CD1c-positive myeloid dendritic cell (primary cell): ENCODE measurements at regions not wholly inside any gene's neighbourhood (a gene's known extent, or its start where the extent isn't known, plus 50 kb on each side); places are given as distances from the start of the nearest gene placed in this dataset.
"Not testable (repeated sequence)": the region's sequence is repeated elsewhere in the genome, so short reads cannot be mapped to it uniquely, and the experiment has no call there.

ENCODE experiments used
- DNase-seq: peaks from one replicate; pipeline ENCODE4 v3.0.0-alpha.2; 2016; ENCODE audit errors: extremely low spot score

DNA sequence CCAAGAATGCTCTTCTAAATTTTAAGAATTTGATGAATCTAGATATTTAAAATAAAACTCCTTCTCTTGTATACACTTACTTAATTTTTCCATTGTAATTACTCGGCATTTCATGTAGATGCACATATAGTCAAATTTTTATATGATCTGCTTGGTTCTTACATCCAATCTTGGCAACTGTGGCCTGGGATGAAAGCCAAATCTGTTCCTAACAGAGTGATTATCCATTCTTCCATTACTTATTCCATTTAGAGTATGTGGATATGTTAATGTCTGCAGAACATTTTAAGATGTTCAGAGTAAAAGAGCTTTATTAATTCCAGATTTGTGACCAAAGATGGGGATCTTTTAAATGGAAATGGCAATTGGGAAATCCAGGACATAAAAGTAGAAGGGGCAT lies 144.1 kb upstream of the PDE7B start:
- no peak for DNase-seq

DNA sequence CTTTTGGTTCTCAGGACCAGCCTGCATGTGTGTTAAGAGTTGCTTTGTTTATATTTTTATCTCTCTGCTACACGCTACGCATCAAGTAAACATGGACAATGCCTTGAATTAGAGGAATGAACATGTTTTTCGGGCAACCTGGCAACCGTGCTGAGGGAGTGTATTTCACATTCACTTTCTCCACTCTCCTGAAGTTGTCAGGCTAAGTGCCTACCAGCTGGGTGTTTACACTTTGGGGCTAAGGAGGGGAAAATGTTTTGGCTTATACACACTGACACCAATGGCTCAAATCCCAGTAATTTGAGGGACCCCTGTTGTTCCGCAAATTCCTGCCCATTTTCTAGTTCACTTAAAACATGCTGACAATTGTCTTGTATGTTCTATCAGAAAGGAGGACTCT lies 141.5 kb upstream of the PDE7B start:
- DNase-seq: no peak

DNA sequence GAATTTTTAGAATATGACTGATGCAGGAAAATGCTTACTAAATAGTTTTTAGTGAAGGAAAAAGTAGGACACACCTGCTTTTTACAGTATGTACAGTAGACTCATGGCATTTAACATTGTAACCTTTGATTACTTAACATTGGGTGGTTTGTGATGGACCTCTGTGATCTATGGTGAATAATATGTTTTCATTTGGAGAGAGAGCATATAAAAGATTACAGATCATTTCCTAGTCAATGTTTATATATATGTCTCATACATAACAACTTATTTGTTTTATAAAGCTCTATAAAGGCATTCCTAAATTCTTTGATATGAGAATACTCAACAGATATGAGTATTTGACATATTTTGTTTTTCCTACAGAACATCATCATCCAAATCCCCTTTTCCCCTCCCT lies 129.3 kb upstream of the PDE7B start:
- DNase-seq: no peak

DNA sequence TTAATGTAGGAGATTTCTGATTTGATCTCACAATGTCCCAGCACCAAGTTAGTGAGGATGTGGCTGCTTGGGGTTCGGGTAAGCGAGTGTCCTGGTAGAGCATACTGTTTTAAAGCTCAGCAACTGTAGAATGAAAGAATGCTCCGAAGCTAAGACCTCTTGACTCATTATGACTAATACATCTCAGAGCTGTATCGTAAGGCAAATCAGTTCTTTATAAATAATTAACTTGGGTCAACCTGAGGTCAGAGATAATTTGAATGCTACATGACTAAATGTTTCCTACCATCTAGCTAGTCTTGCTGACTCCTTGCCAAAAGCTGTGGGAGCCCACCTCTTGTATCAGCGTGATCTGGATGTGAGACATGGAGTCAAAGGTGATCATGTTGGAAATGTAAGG lies 128.8 kb upstream of the PDE7B start:
- no peak for DNase-seq

DNA sequence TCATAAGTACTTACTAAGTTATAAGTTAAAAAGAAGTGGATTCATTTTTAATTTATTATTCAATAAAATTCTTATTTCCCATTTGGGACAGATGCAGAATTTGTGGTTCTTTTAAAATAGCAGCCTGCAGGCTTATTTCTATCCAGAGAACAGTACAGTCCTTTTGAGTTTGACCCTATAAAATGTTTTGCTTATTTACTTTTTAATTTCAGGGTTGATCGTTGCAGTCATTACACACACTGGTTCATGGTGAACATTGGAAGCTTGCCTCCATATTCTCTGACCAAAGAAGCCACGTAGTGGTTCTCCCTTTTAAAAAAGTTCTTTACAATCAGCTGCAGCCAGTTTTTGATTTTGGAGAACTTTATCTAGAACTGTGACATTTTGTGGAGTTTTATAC lies 122.9 kb upstream of the PDE7B start:
- no peak for DNase-seq

DNA sequence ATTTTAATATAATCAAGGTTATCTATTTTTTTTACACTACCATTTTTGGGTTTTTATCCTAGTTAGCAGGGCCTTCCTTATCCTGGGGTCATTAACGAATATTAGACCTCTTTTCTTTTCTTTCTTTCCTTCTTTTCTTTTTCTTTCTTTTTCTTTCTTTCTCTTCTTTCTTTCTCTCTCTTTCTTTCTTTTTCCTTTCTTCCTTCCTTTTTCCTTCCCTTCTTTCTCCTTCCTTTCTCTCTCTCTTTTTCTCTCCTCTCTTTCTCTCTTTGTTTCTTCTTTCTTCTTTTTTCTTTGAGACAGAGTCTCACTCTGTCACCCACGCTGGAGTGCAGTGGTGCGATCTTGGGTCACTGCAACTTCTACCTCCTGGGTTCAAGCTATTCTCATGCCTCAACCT lies 120.4 kb upstream of the PDE7B start:
- DNase-seq: no peak

DNA sequence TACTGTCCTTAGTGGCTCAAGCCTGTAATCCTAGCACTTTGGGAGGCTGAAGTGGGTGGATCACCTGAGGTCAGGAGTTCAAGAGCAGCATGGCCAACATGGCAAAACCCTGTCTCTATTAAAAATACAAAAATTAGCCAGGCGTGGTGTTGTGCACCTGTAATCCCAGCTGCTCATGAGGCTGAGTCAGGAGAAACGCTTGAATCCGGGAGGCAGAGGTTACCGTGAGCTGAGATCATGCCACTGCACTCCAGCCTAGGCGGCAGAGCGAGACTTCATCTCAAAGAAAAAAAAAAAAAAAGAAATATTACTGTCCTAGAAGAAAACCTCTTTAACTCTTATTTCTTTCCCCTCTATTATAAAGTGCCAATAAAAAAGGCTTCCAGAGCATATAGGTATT lies 115.2 kb upstream of the PDE7B start:
- DNase-seq: not testable (repeated sequence)

DNA sequence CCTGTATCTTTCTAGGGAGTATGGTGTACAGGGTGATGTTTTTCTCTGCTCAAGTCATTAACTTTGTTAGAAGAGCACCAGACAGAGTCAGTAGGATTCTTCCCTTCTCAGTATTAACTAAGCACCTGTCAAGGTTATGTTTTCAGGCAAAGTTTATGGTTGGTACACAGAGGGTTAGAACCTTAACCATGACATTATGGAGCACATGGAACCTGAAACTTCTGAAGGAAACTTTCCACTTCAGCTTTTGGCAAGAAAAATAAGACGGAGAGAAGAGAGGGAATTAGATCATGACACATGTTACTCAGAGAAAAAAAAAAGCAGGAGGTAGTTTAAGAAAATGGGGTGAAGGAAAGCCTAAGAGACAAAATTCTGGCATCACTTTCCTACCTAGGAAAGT lies 112.9 kb upstream of the PDE7B start:
- no peak for DNase-seq

DNA sequence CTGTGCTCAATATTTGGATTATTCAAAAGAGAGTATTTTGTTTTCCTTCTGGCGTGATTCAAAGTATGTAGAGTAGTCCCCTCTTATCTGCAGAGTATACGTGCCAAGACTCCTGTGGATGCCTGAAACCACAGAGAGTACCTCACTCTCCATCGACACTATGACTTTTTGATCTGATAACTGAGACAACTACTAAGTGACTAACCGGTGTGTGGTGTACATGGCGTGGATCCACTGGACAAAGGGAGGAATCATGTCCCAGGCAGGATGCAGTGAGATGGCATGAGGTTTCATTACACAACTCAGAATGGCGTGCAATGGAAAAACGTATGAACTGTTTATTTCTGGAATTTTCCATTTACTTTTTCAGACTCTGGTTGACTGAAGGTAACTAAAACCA lies 112.2 kb upstream of the PDE7B start:
- DNase-seq: no peak

DNA sequence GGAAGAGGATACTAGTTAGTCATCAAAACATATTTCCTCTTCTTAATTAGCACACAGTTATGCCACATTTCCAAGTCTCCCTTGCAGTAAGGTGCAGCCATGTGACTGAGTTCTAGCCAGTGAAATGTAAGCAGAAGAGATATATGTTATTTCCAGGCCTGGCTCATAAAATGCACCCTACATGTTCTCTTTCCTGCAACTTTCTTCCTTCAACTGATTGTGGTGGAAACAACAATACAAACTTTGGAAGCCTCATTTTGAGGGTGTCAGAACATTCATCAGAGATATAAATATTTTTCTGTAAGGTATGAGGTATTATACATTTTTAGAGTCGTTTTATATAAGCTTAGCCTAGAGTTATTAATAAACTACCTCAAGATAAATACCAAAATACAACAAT lies 110.9 kb upstream of the PDE7B start:
- no peak for DNase-seq

DNA sequence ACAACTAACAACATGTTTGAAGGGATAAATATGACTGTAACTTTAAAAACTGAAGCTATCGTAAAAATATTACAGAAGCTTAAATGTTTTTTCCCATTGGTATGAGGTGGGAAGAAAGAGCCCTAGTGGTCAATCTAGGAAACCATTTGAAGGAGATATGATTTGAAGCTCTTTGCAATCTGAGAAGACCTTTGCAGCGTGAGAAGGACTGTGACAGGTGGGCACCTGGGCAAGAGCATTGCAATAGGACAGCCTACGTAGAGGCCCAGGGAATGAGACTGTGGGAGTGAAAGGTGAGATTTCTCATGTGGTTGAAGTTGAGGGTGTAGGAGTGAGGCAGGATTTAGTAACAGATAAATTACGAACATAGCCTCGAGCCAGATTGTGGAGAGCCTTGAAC lies 108.0 kb upstream of the PDE7B start:
- no peak for DNase-seq

DNA sequence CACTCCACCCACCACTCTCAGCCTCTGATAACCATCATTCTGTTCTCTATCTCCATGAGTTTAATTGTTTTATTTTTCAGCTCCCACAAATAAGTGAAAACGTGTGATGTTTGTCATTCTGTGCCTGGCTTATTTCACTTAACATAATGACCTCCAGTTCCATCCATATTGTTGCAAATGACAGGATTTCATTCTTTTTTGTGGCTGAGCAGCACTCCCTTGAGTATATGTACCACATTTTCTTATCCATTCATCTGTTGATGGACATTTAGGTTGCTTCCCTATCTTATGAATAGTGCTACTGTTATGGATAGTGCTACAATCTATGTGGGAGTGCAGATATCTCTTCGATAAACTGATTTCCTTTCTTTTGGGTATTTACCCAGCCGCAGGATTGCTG lies 103.3 kb upstream of the PDE7B start:
- no peak for DNase-seq

DNA sequence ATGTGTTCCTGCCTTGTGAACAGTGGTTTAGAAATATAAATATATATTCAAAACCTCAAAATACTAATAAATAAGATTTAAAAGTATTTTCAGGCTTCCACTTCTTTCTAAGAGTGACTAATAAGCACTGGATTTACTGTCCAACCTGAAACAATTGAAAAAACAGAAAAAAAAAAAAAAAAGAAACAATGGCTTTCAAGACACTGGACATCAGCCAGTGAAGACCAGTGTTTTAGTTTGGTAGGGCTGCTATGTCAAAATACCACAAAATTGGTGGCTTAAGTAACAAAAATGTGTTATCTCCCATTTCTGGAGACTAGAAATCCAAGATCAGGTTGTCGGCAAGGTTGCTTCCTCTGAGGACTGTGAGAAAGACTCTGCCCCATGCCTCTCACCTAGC lies 101.4 kb upstream of the PDE7B start:
- no peak for DNase-seq

DNA sequence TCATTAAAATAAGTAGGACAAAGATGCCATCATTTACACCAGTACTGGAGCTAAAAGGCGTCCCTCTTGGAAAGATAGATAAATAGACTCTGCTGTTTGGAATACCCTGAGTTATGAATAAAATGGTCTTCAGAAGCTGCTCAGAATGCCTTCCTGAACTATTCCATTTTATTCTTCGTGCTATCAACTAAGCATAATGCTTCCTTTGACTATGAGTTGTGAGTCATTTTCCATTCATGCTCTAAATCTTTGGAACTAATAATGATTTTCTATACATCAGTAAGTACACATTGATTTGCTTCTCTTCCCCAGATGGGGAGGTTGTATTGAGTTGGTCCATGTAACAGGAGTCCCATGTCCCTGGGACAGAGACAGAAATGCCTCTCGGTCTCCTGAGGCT lies 98.3 kb upstream of the PDE7B start:
- no peak for DNase-seq

DNA sequence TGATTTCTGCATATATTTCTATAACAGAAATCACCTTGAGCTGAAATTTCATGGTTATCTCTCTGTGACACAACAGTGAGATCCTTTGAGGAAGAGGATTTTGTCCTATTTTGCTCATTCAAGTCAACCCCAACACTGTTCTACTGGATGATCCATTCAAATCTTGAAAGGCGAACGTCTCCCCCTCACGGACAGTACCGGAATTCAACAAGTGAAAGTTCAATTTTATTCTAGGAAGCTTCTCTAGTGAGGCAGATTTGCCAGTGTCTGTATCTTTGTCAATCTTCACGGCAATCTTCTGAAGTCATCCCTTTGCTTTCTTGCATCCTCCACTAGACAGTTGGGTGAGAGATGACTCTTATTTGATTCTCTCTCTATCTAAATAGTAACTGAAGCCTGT lies 91.7 kb upstream of the PDE7B start:
- no peak for DNase-seq

DNA sequence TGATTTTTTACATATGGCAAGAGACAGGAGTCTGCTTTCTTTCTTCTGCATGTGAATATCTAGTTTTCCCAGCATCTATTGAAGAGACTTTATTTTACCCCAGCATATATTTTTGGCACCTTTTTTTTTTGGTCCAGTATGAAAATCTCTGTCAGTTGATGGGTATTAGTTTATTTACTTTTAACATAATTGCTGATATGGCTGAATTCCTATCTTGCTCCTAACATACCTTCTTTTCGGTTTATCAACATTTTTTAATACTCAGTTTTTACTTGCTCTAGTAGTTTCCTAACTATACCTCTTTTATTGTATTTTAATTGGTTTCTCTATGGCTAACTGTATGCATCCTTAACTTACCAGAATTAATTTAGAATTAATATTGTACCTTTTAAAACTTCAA lies 77.5 kb upstream of the PDE7B start:
- no peak for DNase-seq

DNA sequence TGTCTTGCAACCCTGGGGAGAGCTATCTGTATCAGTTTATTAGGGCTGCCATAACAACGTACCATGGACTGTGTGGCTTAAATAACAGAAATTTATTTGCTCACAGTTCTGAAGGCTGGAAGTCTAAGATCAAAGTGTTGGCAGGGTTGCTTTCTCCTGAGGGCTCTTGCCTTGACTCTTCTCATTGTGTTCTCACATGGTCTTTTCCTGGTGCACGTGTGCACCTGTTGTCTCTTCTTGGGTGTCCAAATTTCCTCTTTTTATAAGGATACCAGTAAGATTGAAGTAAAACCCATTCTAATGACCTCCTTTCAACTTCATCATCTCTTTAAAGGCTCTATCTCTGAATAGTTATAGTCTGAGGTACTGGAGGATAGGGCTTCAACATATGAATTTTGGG lies 72.3 kb upstream of the PDE7B start:
- DNase-seq: no peak

DNA sequence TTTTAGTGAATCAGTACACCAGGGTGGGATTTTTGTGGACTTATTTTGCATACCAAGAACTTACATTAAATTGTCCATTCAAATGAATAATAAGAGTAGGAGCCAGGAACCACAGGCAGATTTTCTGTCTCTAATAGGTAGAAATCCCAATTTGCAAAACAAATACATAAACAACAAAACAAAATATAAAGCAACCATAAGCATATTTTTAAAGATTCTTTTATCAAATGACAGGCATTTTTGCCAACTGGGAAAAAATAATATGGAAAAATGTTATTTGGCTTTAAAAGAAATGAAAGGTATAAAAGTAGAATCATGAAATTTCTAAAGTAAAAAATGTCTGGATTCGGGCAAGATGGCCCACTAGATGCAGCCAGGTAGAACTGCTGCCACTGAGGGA lies 71.2 kb upstream of the PDE7B start:
- DNase-seq: no peak

DNA sequence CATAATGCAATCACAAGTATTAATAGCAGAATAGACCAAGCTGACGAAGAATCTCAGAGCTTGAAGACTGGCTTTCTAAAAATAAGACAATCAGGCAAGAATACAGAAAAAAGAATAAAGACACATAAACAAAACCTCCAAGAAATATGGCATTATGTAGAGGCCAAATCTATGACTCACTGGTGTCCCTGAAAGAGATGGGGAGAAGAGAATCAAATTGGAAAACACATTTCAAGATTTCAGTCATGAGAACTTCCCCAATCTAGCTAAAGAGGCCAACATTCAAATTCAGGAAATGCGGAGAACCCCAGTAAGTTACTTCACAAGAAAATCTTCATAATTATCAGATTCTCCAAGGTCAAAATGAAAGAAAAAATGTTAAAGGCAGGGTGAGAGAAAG lies 69.0 kb upstream of the PDE7B start:
- DNase-seq: no peak

DNA sequence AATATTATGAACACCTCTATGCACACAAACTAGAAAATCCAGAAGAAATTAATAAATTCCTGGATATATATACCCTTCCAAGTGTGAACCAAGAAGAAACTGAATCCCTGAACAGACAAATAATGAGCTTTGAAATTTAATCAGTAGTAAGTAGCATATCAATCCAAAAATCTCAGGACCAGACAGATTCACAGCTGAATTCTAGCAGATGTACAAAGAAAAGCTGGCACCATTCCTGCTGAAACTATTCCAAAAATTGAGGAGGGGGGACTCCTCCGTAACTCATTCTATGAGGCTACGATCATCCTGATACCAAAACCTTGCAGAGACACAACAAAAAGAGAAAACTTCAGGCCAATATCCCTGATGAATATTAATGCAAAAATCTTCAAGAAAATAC lies 67.0 kb upstream of the PDE7B start:
- DNase-seq: no peak

DNA sequence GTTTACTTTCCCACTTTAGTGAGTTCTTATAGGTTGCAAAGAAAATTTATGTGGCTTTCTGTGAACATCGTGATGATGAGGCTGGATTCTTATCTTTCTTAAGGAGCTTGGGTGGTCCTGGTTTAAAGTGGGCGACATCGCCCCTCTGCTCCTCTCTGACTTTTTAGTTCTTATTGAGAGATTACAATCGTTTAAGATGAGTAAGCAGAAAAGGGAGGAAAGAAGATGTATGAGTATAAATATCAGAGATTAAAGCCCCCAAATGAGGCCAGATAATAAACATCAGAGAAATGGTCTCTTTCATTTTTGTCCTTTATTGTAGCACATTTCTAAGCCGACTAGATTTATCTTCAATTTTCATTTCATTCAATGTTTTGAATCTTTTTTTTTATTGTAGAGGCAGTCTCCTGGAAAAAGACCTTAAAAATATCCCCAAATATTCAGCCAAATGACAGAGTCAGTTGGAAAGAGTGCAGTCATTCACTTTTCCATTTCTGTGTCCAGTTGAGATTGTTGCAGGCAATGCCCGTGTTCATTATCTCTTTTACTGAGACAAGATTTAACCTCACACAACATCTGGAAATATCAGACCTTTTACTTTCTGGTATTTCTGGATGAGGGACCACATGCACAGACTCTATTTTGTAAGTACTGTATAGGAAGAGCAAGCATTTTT lies 62.0 kb upstream of the PDE7B start:
- DNase-seq: no peak

DNA sequence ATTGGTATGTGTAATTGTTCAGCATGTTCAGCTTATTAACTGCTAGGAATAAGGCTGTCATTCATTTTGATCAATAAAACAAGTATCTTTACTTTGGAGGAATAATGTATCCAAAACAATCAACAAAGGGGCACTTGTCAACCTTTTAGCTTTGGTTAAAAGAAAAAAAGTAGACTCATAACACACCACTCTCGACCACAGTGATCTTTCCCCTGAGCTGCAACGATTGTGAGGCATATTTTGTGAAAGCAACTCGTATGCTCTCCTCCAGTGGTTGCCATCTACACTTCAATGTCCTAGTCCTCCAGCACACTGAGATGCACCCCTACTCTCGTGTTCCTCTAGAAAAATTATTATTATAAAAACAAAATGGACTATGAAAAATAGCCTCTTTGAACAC lies 60.1 kb upstream of the PDE7B start:
- DNase-seq: no peak

DNA sequence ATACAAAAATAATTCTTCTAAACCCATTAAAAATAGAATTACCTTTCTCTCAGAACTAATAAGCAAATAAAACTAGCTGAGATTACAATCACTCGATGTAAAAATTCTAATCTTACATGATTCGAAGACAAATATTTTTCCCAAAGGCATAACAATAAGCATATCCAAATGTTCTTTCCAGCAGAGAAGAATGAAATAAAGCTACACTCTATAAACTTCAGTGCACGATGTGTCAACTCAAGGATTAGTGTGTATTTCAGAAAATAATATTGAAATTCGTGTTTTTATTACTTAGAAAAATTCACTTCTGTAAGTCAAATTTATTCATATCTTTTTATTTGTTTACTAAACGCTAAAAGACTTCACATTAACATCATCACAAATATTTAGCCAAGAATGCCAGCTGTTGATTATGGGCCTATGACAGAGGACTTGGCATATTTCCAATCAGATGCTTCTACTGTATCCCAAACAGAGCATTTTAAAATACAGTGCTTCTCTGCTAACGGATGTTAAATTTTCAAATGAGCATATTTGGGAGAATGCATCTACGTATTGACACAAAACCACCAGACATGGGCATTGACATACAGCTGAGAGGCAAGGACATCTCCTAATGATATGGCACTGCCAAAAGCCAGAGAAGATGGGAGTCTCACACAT lies 54.7 kb upstream of the PDE7B start:
- DNase-seq: no peak

DNA sequence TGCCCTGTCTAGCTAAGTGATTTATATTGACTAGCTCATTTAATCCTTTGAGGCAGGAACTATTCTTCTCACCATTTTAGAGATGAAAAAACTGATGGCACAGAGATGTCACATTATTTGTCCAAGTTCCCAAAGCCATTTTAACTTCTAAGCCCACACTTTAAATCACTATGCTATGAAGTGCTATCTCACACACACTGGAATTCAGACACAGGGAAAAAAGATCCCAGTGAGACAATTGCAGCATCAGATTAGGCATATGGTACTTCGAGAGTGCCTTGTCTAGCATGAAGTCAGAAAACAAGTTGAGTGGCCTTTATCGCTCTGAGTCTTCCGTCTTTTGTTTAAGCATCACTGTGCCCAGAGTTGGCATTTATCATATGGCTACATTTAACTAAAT lies 54.1 kb upstream of the PDE7B start:
- DNase-seq: no peak
